Upper lobe of right lung (tissue), 1 donor: ENCODE measurements at regions not wholly inside any gene's neighbourhood (a gene's known extent, or its start where the extent isn't known, plus 50 kb on each side); places are given as distances from the start of the nearest gene placed in this dataset.

Source experiments
- ATAC-seq: fragments of 200-7000 bp; cut with Tn5 transposase; one replicate; pipeline ENCODE4 v1.9.1; 2020; ENCODE audit warnings: mild to moderate bottlenecking, moderate library complexity
- DNase-seq: peaks from one replicate; pipeline ENCODE4 v3.0.0-alpha.2; 2020
- H3K27ac ChIP-seq: fragments of 200-600 bp; one replicate; pipeline ENCODE4 v1.8.0; 2022
- H3K27me3 ChIP-seq: fragments of 200-600 bp; one replicate; pipeline ENCODE4 v1.8.0; 2022; ENCODE audit warnings: mild to moderate bottlenecking
- H3K36me3 ChIP-seq: fragments of 200-600 bp; one replicate; pipeline ENCODE4 v1.8.0; 2022
- H3K4me1 ChIP-seq: fragments of 200-600 bp; one replicate; pipeline ENCODE4 v1.8.0; 2022
- H3K4me3 ChIP-seq: fragments of 200-600 bp; one replicate; pipeline ENCODE4 v1.8.0; 2022; ENCODE audit warnings: mild to moderate bottlenecking
- H3K9me3 ChIP-seq: fragments of 200-600 bp; one replicate; pipeline ENCODE4 v1.8.0; 2022
- intact Hi-C: fragments of 100-400 bp; cut with DNase I; formaldehyde crosslinking; loops from one replicate; pipeline ENCODE4 v1.11.0; 2022
- TF ChIP-seq, protein P1 (sequence below): fragments of 200-600 bp; IDR thresholded peaks from one replicate; pipeline ENCODE4 v1.8.0; 2022; ENCODE audit warnings: antibody characterized with exemption
- donor health status: DM: no; HTN: yes; CAD: no; lungs with severe emphysema.

DNA sequence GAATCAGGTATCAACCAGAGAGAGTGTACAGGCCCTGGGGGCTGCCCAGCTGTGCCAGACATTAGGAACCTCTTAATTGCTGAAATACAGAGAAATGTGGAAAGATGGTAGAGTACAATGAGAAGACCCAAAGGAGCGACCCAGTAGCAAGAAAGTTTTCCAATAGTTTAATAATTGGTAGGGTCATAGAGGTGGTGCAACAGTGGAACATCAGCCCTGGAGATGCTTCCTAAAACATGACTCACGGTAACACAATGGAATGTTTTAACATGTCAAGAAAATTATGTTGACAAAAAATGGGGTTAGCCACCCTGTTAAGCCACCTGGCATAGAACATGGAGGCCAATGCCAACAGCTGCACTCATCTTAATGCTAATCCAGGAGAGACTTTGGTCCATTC, 284.1 kb downstream of the ELAVL2 start:
- ATAC-seq (no peak), DNase-seq (no peak)
- Histone ChIP-seq H3K27me3 (no peaks in the 10 kb centered on the region), H3K9me3 (no peaks in the 10 kb centered on the region), H3K4me1 (no peaks in the 10 kb centered on the region), H3K36me3 (no peaks in the 10 kb centered on the region), H3K27ac (no peak overlapping the region), H3K4me3 (no peak overlapping the region)
- TF ChIP-seq, protein P1, sequence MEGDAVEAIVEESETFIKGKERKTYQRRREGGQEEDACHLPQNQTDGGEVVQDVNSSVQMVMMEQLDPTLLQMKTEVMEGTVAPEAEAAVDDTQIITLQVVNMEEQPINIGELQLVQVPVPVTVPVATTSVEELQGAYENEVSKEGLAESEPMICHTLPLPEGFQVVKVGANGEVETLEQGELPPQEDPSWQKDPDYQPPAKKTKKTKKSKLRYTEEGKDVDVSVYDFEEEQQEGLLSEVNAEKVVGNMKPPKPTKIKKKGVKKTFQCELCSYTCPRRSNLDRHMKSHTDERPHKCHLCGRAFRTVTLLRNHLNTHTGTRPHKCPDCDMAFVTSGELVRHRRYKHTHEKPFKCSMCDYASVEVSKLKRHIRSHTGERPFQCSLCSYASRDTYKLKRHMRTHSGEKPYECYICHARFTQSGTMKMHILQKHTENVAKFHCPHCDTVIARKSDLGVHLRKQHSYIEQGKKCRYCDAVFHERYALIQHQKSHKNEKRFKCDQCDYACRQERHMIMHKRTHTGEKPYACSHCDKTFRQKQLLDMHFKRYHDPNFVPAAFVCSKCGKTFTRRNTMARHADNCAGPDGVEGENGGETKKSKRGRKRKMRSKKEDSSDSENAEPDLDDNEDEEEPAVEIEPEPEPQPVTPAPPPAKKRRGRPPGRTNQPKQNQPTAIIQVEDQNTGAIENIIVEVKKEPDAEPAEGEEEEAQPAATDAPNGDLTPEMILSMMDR: no peak
- intact Hi-C loops: no loop called here

DNA sequence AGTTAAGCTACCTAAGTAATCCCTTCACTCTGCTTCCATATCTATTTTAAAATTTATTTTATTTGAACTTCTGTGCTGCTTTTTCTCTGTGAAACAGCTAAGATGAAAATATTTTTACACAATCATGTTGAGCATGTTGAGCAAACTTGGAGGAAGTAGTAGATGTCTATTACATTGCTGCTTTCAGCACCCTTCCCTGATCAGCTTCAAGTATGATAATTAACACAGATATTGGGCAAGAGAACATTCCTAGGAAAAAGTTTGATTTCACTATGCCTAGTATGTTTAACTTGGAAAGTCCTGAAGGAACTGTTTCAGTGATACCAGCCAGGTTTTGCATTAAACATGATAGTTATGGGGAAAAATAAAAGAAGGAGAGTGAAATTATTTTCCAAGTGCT, 283.6 kb downstream of the ELAVL2 start:
- no peaks in the 10 kb centered on the region for H3K4me1 ChIP-seq
- TF ChIP-seq, protein P1: no peak
- intact Hi-C loops: no loop called here
- H3K27me3 ChIP-seq: no peaks in the 10 kb centered on the region
- no peaks in the 10 kb centered on the region for H3K36me3 ChIP-seq
- no peaks in the 10 kb centered on the region for H3K9me3 ChIP-seq
- H3K27ac ChIP-seq: no peak overlapping the region
- no peak overlapping the region for H3K4me3 ChIP-seq
- DNase-seq: no peak
- ATAC-seq: no peak

DNA sequence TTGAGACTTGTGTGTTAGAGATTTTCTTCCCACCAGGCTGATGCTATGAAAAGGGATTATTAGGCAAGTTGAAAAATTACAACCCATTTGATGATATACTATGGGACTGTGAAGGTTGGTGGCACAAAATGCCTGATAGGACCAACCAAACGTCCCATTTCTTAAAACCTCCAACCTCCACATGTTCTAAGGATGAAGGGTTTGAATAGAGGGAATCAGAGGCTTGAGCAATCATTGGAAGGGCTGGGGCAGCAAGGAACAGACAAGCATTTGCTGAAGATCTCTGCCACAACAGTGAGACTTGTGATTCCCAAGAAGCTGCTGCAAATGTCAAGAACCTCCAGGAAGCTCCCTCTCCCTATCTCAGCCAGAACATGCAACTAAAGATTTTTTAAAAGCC, 283.1 kb downstream of the ELAVL2 start:
- intact Hi-C loops: no loop called here
- no peak overlapping the region for H3K4me3 ChIP-seq
- H3K9me3 ChIP-seq: no peaks in the 10 kb centered on the region
- no peaks in the 10 kb centered on the region for H3K36me3 ChIP-seq
- no peaks in the 10 kb centered on the region for H3K27me3 ChIP-seq
- DNase-seq: no peak
- H3K27ac ChIP-seq: no peak overlapping the region
- TF ChIP-seq, protein P1: no peak
- no peaks in the 10 kb centered on the region for H3K4me1 ChIP-seq
- no peak for ATAC-seq

DNA sequence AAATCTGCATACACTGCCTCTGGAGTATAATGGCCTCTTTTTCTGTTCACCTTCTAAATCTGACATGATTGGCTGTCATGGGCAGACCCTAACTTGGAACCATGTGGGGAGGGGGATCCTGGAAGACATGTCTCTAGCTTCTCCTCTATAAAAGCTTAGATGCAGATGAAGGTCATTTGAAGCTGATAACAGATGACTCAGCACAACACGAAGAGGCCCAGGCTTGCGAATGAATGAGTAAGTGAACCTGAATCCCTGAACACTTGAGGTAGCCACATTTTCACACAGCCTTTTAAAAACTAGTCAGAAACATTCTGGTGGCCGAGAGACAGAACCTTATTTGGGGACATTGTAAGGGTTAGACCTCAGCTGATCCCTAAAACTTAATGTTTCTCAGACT, 282.6 kb downstream of the ELAVL2 start:
- H3K36me3 ChIP-seq: no peaks in the 10 kb centered on the region
- H3K27ac ChIP-seq: no peak overlapping the region
- no peaks in the 10 kb centered on the region for H3K27me3 ChIP-seq
- TF ChIP-seq, protein P1: no peak
- H3K9me3 ChIP-seq: no peaks in the 10 kb centered on the region
- intact Hi-C loops: no loop called here
- ATAC-seq: no peak
- H3K4me3 ChIP-seq: no peak overlapping the region
- H3K4me1 ChIP-seq: no peaks in the 10 kb centered on the region
- no peak for DNase-seq

DNA sequence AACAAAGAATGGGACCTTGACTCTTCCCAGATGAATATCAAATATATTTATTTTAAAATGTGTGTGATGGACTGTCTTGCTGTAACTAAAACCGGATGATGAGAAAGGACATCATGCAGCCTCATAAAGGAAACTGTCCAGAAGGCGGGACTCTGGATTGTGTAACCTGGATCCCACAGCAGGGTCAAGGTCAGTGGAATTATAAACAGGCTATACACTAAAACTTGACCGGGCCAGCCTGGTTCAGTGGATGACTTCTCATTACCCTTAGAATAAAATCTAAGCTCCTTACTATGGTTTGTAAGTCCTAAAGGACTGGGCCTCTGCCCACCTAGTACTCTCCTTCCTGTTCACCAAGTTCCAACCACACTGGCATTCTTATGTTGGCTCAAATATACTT, 280.3 kb downstream of the ELAVL2 start:
- ATAC-seq: no peak
- intact Hi-C loops: no loop called here
- no peaks in the 10 kb centered on the region for H3K4me1 ChIP-seq
- no peaks in the 10 kb centered on the region for H3K36me3 ChIP-seq
- no peak overlapping the region for H3K4me3 ChIP-seq
- H3K9me3 ChIP-seq: no peaks in the 10 kb centered on the region
- no peak for DNase-seq
- no peaks in the 10 kb centered on the region for H3K27me3 ChIP-seq
- no peak overlapping the region for H3K27ac ChIP-seq
- TF ChIP-seq, protein P1: no peak

DNA sequence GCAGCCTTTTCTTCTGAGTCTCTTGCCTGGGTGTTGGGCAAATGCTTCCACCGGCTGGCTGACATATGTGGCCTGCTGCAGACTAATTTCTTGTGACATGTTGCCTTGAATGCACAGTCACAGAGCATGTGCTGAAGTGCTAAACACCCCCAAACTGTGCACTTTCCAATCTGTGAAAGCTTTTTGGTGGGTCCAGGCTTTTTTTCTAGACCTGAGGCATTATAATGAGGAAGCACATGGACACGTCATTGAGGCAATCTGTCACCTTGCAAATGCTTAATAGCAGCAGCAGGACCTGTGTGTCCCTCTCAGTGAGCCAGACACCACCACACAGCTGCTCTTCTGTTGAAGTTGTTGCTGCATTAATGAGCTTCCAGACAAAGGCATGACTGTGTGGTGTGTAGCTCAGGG, 274.7 kb downstream of the ELAVL2 start:
- ATAC-seq (no peak), DNase-seq (no peak)
- Histone ChIP-seq H3K27me3 (no peaks in the 10 kb centered on the region), H3K9me3 (no peaks in the 10 kb centered on the region), H3K27ac (no peak overlapping the region), H3K36me3 (no peaks in the 10 kb centered on the region), H3K4me1 (no peaks in the 10 kb centered on the region), H3K4me3 (no peak overlapping the region)
- intact Hi-C loops: no loop called here
- TF ChIP-seq, protein P1: no peak
